NCI-H2029 (cell line): ENCODE measurements at regions not wholly inside any gene's neighbourhood (a gene's known extent, or its start where the extent isn't known, plus 50 kb on each side); places are given as distances from the start of the nearest gene placed in this dataset.

Experiments
- DNase-seq: peaks from one replicate; lab custom pipeline; 2025; lab: John Stamatoyannopoulos, UW

DNA sequence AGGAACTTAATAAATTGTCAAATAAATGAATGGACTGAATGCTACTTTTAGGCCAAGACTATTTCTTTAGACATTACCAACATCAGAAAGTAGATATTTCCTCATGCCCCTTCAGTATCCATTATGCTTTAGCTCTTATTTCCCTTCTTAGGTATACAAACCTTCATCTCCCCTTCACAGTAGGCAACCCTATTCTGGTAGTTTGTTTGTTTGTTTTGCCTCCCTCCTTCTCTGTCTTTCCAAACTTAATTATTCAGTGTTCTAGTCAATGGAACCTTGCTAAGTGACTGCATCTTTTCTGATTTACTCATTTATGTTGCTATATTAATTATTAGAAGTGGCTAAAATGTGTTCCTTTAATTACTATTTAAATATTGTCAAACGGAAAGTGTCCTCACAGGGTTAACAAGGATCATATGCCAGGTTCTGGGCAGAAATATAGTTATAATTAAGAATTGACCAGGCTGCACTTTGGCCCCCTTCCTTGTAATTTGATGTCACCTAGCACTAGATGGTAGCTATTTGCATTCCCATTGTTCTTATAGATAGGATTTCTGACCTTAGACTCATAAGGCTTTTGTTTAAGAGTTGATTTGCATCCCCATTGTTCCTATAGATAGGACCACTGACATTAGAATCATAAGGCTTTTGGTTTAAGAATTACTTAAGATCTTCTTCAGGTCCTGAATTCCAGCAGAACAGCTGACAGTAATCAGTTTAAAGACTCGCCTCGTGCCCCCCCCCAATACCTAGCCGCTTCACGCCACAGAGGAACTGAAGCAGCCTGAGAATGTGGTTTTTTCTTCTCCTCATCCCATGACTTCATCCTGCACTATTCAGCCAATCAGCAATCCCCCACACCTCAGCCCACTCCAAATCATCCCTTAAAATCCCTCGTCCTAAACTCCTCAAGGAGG, 84.4 kb upstream of the NUDT12 start:
- DNase-seq = no peak

GRCh38 chr5:103645816-103646215, 83.2 kb upstream of the NUDT12 start:
- no peak for DNase-seq

- no peak for DNase-seq
These were observed 76.4 kb upstream of the NUDT12 start for GRCh38 chr5:103638979-103639378.

DNA sequence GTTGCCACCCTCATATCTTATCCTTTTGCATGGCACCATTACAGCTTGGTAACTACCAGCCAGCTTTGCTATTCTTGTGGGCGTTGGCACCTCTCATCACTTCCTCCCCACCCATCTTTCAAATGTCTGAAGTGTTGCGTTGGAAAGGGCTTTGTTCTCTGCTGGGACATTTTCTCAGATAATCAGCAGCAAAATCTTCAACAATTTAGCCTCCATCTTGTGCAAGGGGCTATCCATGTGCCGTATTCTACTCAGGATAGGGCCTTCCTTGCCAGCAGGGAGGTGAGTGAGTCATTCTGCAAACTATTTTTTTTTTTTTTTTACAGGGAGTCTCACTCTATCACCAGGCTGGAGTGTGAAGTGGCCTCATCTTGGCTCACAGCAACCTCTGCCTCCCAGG, 62.1 kb upstream of the NUDT12 start:
- no peak for DNase-seq

DNA sequence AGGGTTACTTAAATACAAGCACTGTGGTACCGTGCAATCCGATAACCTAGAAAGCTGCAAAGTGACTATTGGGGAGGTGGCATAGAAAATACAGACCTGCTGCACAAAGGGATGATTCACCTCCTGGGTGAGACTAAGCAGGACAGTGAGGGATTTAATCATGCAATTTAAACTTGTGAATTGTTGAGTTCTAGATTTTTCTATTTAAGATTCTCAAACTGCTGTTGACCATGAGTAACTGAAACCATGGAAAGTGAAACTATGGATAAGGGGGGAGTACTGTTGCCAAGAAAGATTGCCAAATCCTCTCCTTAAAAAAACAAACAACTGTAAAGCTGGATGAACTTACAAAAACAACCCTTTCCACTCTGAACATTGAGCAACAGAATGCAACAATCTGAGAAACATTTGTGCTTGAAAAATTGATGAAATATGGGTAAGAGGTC, 61.5 kb upstream of the NUDT12 start:
- DNase-seq = no peak

DNA sequence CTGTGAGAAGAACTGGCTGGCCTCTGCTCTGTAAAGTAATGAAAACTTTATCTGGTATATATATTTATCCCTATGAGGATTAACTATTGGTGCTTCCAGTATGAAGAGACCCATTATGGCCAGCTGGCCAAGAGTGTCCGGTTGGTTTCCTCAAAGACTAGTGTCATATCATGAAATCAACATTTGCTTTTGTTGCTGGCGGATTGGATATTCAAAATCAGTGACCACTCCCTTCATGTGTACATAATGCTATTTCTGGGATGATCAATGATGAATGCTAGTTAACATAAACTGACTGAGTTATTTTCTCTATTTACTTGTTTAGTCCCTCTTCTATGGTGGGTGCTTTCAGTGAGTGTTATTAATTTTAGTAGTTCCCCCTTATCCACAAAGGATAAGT, 60.8 kb upstream of the NUDT12 start:
- no peak for DNase-seq

- no peak for DNase-seq
These were observed 59.0 kb upstream of the NUDT12 start for GRCh38 chr5:103621548-103621930.

DNA sequence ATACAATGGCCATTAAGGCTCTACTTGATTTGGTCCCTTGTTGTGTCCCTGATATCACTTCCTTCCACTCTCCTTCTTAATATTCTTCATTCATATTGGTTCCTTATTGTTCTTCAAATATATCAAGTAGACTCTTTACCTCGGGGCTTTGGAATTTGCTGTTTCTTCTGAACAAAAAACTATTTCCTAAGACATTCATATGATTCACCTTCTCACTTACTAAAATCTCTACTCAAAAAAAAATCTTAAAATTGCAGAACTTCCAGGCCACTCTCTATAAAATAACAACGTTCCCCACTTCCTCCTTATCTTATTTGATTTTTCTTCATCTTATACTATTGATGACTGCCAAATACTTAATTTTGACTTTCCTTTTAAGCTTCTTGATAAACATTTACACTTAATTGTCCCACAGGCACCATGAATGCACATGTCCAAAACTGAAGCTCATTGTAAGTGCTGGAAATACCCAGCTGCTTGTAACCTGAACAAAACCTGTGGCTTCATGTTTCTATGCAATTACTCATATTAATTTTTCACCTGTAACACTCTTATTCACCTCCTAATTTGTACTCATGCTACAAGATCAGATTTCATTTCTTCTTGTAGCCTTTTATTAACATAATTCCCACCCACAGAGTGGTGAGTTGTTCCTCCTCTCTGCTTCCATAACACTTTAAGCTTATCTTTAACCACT, 58.4 kb upstream of the NUDT12 start:
- peak; percentile 30 for DNase-seq

DNA sequence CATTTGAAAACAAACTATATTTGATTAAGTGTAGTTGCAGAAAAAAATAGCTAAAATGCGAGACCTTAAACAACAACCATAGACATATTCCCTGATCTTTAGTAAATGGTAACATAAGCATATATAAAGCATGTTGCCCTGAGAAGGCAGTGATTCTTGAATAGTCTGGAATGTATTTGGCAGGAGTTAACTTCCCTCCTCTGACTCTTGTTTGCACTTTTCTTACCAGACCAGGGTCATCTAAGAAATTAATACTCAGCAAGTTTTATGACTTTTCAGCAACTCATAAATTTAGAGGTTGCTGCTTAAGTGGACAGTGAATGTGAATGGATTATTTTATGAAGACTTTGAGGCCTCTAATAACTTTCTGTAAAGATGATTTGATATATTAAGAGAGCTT, 55.3 kb upstream of the NUDT12 start:
- no peak for DNase-seq

GRCh38 chr5:103617090-103617489, 54.5 kb upstream of the NUDT12 start:
- peak; percentile 34 for DNase-seq

DNA sequence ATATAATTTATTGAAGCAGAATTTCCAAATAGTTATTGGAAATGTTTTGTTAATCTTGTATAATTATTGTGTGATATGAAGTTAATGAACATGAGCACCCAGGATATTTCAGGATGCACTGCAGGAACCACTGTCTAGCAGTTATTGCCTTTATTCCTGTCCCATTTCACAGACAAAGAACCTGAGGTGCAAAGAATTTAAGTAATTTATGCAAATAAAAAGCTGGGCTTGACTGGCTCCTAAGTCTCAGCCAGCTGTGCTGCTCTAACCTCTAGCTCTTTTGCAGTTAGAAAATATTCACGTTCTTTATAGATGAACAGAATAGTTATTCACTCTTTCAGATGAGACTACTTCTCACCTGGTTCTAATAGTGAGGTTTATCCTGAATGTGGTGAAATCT, 50.0 kb upstream of the NUDT12 start:
- no peak for DNase-seq
